IMR-90 (cell line): ENCODE measurements at regions not wholly inside any gene's neighbourhood (a gene's known extent, or its start where the extent isn't known, plus 50 kb on each side); places are given as distances from the start of the nearest gene placed in this dataset.

ENCODE experiments used
- ATAC-seq: fragments of 200-7000 bp; cut with Tn5 transposase; 2 replicates; pipeline ENCODE4 v1.9.1; 2020; ENCODE audit warnings: low read depth, mild to moderate bottlenecking, moderate library complexity
- BruUV-seq: library from RNA; stranded (reverse); fragments of 400-500 nt; replicated peaks from 2 replicates; lab custom pipeline; 2021; lab: Mats Ljungman, UMichigan
- CTCF ChIA-PET: fragments of 300-600 bp; formaldehyde crosslinking; extraction: SDS; loops from one replicate; lab custom pipeline; 2021; ENCODE audit warnings: antibody characterized with exemption; lab: Yijun Ruan, JAX
- POLR2A ChIA-PET: fragments of 300-600 bp; sonication (Branson Sonifier 250); formaldehyde crosslinking; loops from one replicate; lab custom pipeline; 2022; ENCODE audit warnings: antibody characterized with exemption; ENCODE audit not compliant: unreplicated experiment; lab: Charles Lee
- DNase-seq: peaks from one replicate; pipeline ENCODE4 v3.0.0; 2013
- H2AFZ ChIP-seq: replicated peaks from 2 replicates; pipeline ENCODE3; 2013; ENCODE audit warnings: low read length, mild to moderate bottlenecking; ENCODE audit not compliant: poor library complexity
- H2AK5ac ChIP-seq: 2 replicates; pipeline ENCODE4 v1.6.1; 2013; ENCODE audit warnings: low read depth, low read length, inconsistent platforms
- H2AK9ac ChIP-seq: replicated peaks from 2 replicates; pipeline ENCODE3; 2013; ENCODE audit warnings: mild to moderate bottlenecking, low read depth, low read length, moderate library complexity; ENCODE audit not compliant: poor library complexity
- H2BK120ac ChIP-seq: 2 replicates; pipeline ENCODE4 v1.6.1; 2013; ENCODE audit warnings: low read depth, low read length, inconsistent platforms
- H2BK15ac ChIP-seq: 3 replicates; pipeline ENCODE4 v1.6.1; 2013; ENCODE audit warnings: low read depth, low read length, inconsistent platforms
- H2BK20ac ChIP-seq: 2 replicates; pipeline ENCODE4 v1.6.1; 2013; ENCODE audit warnings: low read depth, mild to moderate bottlenecking, inconsistent platforms, low read length, moderate library complexity
- H2BK5ac ChIP-seq: 2 replicates; pipeline ENCODE4 v1.6.1; 2013; ENCODE audit warnings: mild to moderate bottlenecking, low read depth, low read length, inconsistent platforms; ENCODE audit not compliant: poor library complexity, severe bottlenecking
- H3K14ac ChIP-seq: replicated peaks from 2 replicates; pipeline ENCODE4 v1.6.1; 2013; ENCODE audit warnings: low read depth, low read length, inconsistent platforms
- H3K18ac ChIP-seq: 2 replicates; pipeline ENCODE4 v1.6.1; 2013; ENCODE audit warnings: low read depth, low read length, control low read depth
- H3K23ac ChIP-seq: 2 replicates; pipeline ENCODE4 v1.6.1; 2013; ENCODE audit warnings: low read depth, low read length, inconsistent platforms
- H3K27ac ChIP-seq: 2 replicates; pipeline ENCODE4 v1.5.1; 2013; ENCODE audit warnings: mild to moderate bottlenecking, control low read depth, low read length; ENCODE audit not compliant: insufficient read depth
- H3K27me3 ChIP-seq: 2 replicates; pipeline ENCODE4 v1.6.1; 2013; ENCODE audit warnings: low read length; ENCODE audit not compliant: control insufficient read depth, insufficient read depth
- H3K36me3 ChIP-seq: 2 replicates; pipeline ENCODE4 v1.6.1; 2013; ENCODE audit warnings: low read length, mixed read lengths; ENCODE audit not compliant: control insufficient read depth, insufficient read depth
- H3K4ac ChIP-seq: 2 replicates; pipeline ENCODE4 v1.6.1; 2013; ENCODE audit warnings: low read depth, low read length, inconsistent platforms
- H3K4me1 ChIP-seq: 2 replicates; pipeline ENCODE4 v1.6.1; 2013; ENCODE audit warnings: low read length, mixed read lengths; ENCODE audit not compliant: control insufficient read depth, insufficient read depth
- H3K4me2 ChIP-seq: 2 replicates; pipeline ENCODE4 v1.6.1; 2013; ENCODE audit warnings: low read depth, mild to moderate bottlenecking, control low read depth, low read length, moderate library complexity
- H3K4me3 ChIP-seq: 2 replicates; pipeline ENCODE4 v1.5.1; 2013; ENCODE audit warnings: low read depth, mild to moderate bottlenecking, control low read depth, low read length, moderate library complexity; ENCODE audit not compliant: insufficient read depth
- H3K56ac ChIP-seq: 2 replicates; pipeline ENCODE4 v1.6.1; 2013; ENCODE audit warnings: low read length, inconsistent platforms; ENCODE audit not compliant: insufficient read depth; ENCODE audit errors: extremely low read depth
- H3K79me1 ChIP-seq, 2 experiments: 2 replicates each; pipeline ENCODE4 v1.6.1; 2013; ENCODE audit warnings: low read length in 2 of 2, inconsistent platforms in 1 of 2, low read depth in 1 of 2
- H3K9ac ChIP-seq: 2 replicates; pipeline ENCODE4 v1.6.1; 2013; ENCODE audit warnings: low read depth, low read length, control low read depth
- H3K9me1 ChIP-seq: 2 replicates; pipeline ENCODE4 v1.6.1; 2013; ENCODE audit warnings: low read length, inconsistent platforms; ENCODE audit not compliant: insufficient read depth
- H3K9me3 ChIP-seq: 2 replicates; pipeline ENCODE4 v1.6.1; 2013; ENCODE audit warnings: low read length; ENCODE audit not compliant: control insufficient read depth, insufficient read depth
- H4K20me1 ChIP-seq: 2 replicates; pipeline ENCODE4 v1.6.1; 2013; ENCODE audit warnings: low read length, inconsistent platforms; ENCODE audit not compliant: insufficient read depth
- H4K5ac ChIP-seq: 2 replicates; pipeline ENCODE4 v1.6.1; 2013; ENCODE audit warnings: mild to moderate bottlenecking, low read depth, low read length, control low read depth
- H4K8ac ChIP-seq, 2 experiments: 2 replicates each; pipeline ENCODE4 v1.6.1; 2013; ENCODE audit warnings: low read depth in 2 of 2, low read length in 2 of 2, control low read depth in 1 of 2, inconsistent platforms in 1 of 2
- H4K91ac ChIP-seq: 2 replicates; pipeline ENCODE4 v1.6.1; 2013; ENCODE audit warnings: low read depth, low read length, inconsistent platforms; ENCODE audit not compliant: insufficient read depth
- BHLHE40 ChIP-seq: fragments of 150-350 bp; IDR thresholded peaks from 2 replicates; pipeline ENCODE4 v1.6.1; 2016; ENCODE audit warnings: mild to moderate bottlenecking, low read depth, low read length
- CEBPB ChIP-seq: IDR thresholded peaks from 2 replicates; pipeline ENCODE4 v1.6.1; 2012; ENCODE audit warnings: low read depth, low read length, improper control_type of control experiment
- CHD1 ChIP-seq: IDR thresholded peaks from 2 replicates; pipeline ENCODE4 v1.6.1; 2012; ENCODE audit warnings: low read depth, low read length, improper control_type of control experiment
- CTCF ChIP-seq: conservative IDR thresholded peaks from 2 replicates; pipeline ENCODE4 v1.5.1; 2012; ENCODE audit warnings: mild to moderate bottlenecking, low read depth, low read length, improper control_type of control experiment
- ELK1 ChIP-seq: fragments of 150-350 bp; IDR thresholded peaks from 2 replicates; pipeline ENCODE4 v1.6.1; 2016; ENCODE audit warnings: low read depth, mild to moderate bottlenecking, low read length, moderate library complexity, borderline replicate concordance
- FOS ChIP-seq: fragments of 150-350 bp; IDR thresholded peaks from 2 replicates; pipeline ENCODE4 v1.6.1; 2016; ENCODE audit warnings: low read depth, low read length
- MAFK ChIP-seq: IDR thresholded peaks from 2 replicates; pipeline ENCODE4 v1.6.1; 2012; ENCODE audit warnings: low read depth, low read length, improper control_type of control experiment
- MAZ ChIP-seq: IDR thresholded peaks from 2 replicates; pipeline ENCODE4 v1.6.1; 2012; ENCODE audit warnings: low read depth, mild to moderate bottlenecking, low read length, improper control_type of control experiment, moderate library complexity, borderline replicate concordance
- MXI1 ChIP-seq: IDR thresholded peaks from 2 replicates; pipeline ENCODE4 v1.6.1; 2012; ENCODE audit warnings: low read depth, mild to moderate bottlenecking, low read length, moderate library complexity, borderline replicate concordance
- NFE2L2 ChIP-seq: fragments of 150-350 bp; IDR thresholded peaks from 2 replicates; pipeline ENCODE4 v1.6.1; 2016; ENCODE audit warnings: low read depth, mild to moderate bottlenecking, low read length
- POLR2A ChIP-seq: IDR thresholded peaks from 2 replicates; pipeline ENCODE4 v1.6.1; 2012; ENCODE audit warnings: mild to moderate bottlenecking, low read depth, low read length
- RAD21 ChIP-seq: IDR thresholded peaks from 2 replicates; pipeline ENCODE4 v1.6.1; 2012; ENCODE audit warnings: low read length, improper control_type of control experiment
- RCOR1 ChIP-seq: IDR thresholded peaks from 2 replicates; pipeline ENCODE4 v1.6.1; 2012; ENCODE audit warnings: mild to moderate bottlenecking, low read length, improper control_type of control experiment; ENCODE audit not compliant: insufficient replicate concordance
- RFX5 ChIP-seq: IDR thresholded peaks from 2 replicates; pipeline ENCODE4 v1.8.0; 2012; ENCODE audit warnings: low read depth, mild to moderate bottlenecking, low read length, moderate library complexity
- SMC3 ChIP-seq: fragments of 150-350 bp; IDR thresholded peaks from 2 replicates; pipeline ENCODE4 v1.6.1; 2016; ENCODE audit warnings: low read depth, mild to moderate bottlenecking, antibody characterized with exemption, low read length, moderate library complexity
- USF2 ChIP-seq: fragments of 150-350 bp; IDR thresholded peaks from 2 replicates; pipeline ENCODE4 v1.6.1; 2017; ENCODE audit warnings: mild to moderate bottlenecking, antibody characterized with exemption, low read length, low read depth
- WGBS, 2 experiments: methylation state at CpG; one replicate each; pipeline versions ENCODE4 v1.1.5 to v1.1.7; 2013; ENCODE audit warnings: missing lambda C conversion rate in 2 of 2; ENCODE audit not compliant: insufficient read length in 1 of 2; ENCODE audit errors: extremely low coverage in 2 of 2; 5-methylcytosine and 5-hydroxymethylcytosine counted together
- dilution Hi-C: fragments of 300-500 bp; cut with HindIII; formaldehyde crosslinking; loops from one replicate; pipeline ENCODE4 v1.14.3; 2018; ENCODE audit warnings: low sequenced_read_pairs; ENCODE audit not compliant: unreplicated experiment
- in situ Hi-C: fragments of 300-500 bp; cut with MboI; formaldehyde crosslinking; loops from 3 replicates; pipeline ENCODE4 v1.14.3; 2019; ENCODE audit warnings: low sequenced_read_pairs, inconsistent platforms, mixed read lengths
- intact Hi-C: fragments of 100-400 bp; cut with micrococcal nuclease; formaldehyde crosslinking; loops from 2 replicates; pipeline ENCODE4 v1.10.0; 2022

GRCh38 chr20:43302936-43303335, 113.2 kb upstream of the PTPRT start:
- H3K4me3 ChIP-seq, result no peak overlapping the region
- no peaks in the 10 kb centered on the region for H3K4me1 ChIP-seq
- no peaks in the 10 kb centered on the region for H3K9me1 ChIP-seq
- TF ChIP-seq CEBPB, result no peak
- TF ChIP-seq MAFK, result no peak
- no peak for TF ChIP-seq FOS
- TF ChIP-seq ELK1, result no peak
- TF ChIP-seq CTCF, result no peak
- no peak for TF ChIP-seq MXI1
- no peak for TF ChIP-seq MAZ
- no peak for TF ChIP-seq RFX5
- no peak for TF ChIP-seq CHD1
- TF ChIP-seq POLR2A, result no peak
- no peak for TF ChIP-seq RCOR1
- TF ChIP-seq USF2, result no peak
- no peak for TF ChIP-seq BHLHE40
- no peak for TF ChIP-seq SMC3
- no peak for TF ChIP-seq NFE2L2
- TF ChIP-seq RAD21, result no peak
- H3K27me3 ChIP-seq, result no peaks in the 10 kb centered on the region
- H3K56ac ChIP-seq, result no peak overlapping the region
- POLR2A ChIA-PET, result no interaction called here
- no peak overlapping the region for H3K4ac ChIP-seq
- DNase-seq (no peak), ATAC-seq (no peak)
- WGBS, 2 experiments, result 18% methylated on average over 3 of the region's 4 CpGs; no CpG with 5 or more reads in 1 of the 2 experiments
- no TSS peak for BruUV-seq
- H3K4me2 ChIP-seq, result no peak overlapping the region
- no peak overlapping the region for H2BK15ac ChIP-seq
- H2BK120ac ChIP-seq, result no peak overlapping the region
- no peak overlapping the region for H2AK5ac ChIP-seq
- H4K5ac ChIP-seq, result no peak overlapping the region
- no peak overlapping the region for H2AFZ ChIP-seq
- no peak overlapping the region for H3K9ac ChIP-seq
- H3K36me3 ChIP-seq, result no peaks in the 10 kb centered on the region
- no peak overlapping the region for H4K8ac ChIP-seq
- H3K18ac ChIP-seq, result no peak overlapping the region
- CTCF ChIA-PET, result no interaction called here
- in situ Hi-C loops (no loop called here), intact Hi-C loops (no loop called here), dilution Hi-C loops (no loop called here)
- H3K27ac ChIP-seq, result no peak overlapping the region
- H3K14ac ChIP-seq, result no peak overlapping the region
- H2BK5ac ChIP-seq, result no peak overlapping the region
- H3K9me3 ChIP-seq, result peaks cover 3% of the 10 kb centered on the region; the same call in 1 of the 2 replicates
- H3K23ac ChIP-seq, result no peak overlapping the region
- no peak overlapping the region for H2BK20ac ChIP-seq
- no peaks in the 10 kb centered on the region for H3K79me1 ChIP-seq
- H4K20me1 ChIP-seq, result no peaks in the 10 kb centered on the region
- no peak overlapping the region for H2AK9ac ChIP-seq
- H4K91ac ChIP-seq, result no peak overlapping the region
